NCI-H2107 (cell line): ENCODE measurements at regions not wholly inside any gene's neighbourhood (a gene's known extent, or its start where the extent isn't known, plus 50 kb on each side); places are given as distances from the start of the nearest gene placed in this dataset.

Experiments used
- DNase-seq: peaks from one replicate; lab custom pipeline; 2025; lab: John Stamatoyannopoulos, UW

DNA sequence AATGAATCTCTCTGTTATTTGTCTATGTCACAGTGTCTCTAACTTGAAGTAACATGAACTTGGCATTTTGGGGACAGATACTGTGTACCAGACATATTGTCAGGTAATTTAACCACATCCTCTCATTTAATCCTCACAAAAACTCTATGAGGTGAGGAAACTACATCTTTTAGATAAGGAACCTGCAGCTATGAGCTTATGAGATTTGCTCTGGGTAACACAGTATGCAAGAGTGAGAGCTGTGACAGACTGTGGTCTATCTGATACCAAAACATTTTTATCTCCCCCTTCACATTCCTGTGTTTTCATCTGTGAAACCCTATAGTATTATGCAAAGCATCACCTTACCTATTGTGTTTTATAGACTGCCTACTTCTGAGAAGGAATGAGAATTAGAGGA is 58.4 kb upstream of the HS3ST1 start:
- DNase-seq: no peak

DNA sequence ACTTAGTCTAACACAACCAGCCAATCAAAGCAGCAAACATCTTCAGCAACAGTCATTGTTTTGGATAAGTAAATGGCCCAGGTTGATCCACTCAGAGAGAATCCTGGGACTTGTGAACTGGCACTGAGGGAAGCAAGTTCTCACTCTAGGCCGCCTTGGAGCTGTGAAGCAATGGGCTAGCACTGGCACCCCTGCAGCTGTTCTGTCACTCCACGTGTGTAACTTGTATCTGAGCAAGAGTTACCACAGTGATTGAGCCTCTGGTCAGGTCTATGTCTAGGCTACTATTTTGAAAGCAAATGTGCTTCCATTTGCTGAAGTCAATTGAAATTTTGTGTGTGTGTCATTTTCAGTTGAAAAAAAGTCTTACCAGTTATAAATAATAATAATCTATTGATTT is 57.2 kb upstream of the HS3ST1 start:
- no peak for DNase-seq

- DNase-seq: no peak
Observed at GRCh38 chr4:11484531-11484930, 55.8 kb upstream of the HS3ST1 start.

DNA sequence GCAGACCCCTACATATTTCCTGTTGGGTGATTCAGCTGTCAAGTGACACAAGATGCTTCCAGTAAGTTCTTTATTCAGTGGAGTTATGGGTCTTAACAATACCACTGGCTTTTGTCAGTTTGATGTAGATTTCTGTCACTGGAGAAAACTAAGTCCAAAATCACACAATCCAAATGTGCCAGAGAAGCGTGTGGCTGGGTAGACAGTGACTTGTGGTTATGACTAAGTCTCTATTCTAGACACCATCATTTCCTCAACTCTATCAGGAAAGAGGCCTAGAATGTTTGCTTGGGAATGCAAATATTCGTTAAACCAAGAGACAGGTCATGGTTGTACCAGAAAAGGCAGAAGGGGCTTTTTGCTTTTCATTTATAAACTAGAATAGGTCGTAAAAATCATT is 54.4 kb upstream of the HS3ST1 start:
- no peak for DNase-seq

GRCh38 chr4:11480683-11481082 is 52.0 kb upstream of the HS3ST1 start:
- no peak for DNase-seq
